ENCODE measurements at regions not wholly inside any gene's neighbourhood (a gene's known extent, or its start where the extent isn't known, plus 50 kb on each side); places are given as distances from the start of the nearest gene placed in this dataset.
A peak's percentile ranks its signal among the peaks of the same experiment; 100 is the strongest.
"Not testable (repeated sequence)": the region's sequence is repeated elsewhere in the genome, so short reads cannot be mapped to it uniquely, and the experiment has no call there.

- DNase-seq (ENCODE audit: low read depth in 3 of 3) = no peak
Observed at GRCh38 chr7:159209429-159209828, 64.8 kb upstream of the VIPR2 start.

DNA sequence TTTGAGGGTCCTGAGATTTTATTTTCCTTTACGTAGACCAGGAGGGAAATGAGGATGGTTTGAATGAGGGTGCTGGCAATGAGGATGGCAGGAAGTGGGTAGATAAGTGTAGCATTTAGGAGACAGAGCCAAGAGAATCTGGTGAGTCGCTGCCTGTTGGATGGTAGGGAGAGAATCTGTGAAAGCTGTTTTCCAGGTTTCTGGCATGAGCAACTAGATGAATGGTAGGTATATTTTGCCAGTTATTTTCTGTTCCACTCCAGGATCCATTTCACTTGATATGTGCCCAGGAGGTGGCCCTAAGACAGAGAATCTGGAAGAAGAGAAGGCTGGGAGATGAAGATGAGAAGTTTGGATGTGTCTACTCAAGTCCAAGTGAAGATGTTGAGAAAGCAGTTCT is 63.3 kb upstream of the VIPR2 start:
- no peak for DNase-seq (ENCODE audit: low read depth in 3 of 3)

DNA sequence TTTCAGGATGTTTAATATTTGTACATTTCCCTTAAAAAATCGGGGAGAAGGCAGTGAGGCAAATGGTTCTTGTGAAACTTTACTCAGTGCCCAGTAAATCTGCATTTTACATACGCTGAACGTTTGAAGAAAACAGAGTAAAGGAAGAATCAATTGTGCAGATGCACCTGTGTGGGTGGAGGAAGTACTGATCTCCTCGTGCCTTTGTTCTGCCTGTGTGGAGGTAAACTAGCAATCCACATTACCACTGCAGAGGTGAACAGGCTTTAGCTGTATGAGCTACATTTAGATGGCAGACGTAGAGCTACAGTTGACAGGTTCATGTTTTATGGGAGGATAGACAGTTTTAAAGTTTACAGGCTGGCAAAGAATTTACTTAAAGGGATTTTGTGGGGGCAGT is 62.7 kb upstream of the VIPR2 start:
- no peak for DNase-seq (ENCODE audit: low read depth in 3 of 3)

DNA sequence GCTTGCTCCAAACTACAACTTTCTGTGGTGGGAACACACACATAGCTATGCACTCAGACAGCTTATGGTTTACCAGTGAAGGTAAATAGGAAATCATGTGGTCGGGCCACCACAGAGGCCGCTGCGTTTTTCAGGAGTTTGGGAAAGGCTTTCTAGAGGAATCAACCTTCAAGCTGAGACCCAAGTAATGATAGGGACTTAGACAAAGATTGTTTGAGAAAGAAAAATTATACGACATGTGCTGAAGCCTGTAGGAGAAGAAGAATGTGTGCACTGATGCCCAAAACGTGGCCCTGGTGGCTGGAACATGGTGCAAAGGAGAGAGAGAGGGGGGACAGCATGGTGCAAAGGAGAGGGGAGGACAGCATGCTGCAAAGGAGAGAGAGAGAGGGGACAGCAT is 61.2 kb upstream of the VIPR2 start:
- no peak for DNase-seq (ENCODE audit: low read depth in 3 of 3)

DNA sequence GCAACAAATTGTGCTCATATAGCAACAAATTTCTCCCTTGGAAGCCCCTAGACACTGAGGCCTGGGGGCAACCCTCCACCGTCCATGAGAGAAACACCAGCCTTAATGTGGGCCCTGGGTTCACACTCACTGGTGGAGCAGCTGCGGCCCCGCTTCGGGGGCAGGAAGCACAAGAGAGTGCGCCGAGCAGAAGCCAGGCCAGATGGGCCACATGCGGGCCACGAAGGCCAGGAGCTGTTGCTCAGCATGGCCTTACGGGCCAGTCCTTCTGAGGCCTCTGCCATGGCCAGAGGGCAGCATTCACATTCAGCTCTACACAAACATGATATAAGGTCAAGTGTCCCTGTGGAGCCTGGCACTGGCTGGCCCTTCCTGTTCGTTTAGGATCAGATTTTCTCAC is 60.0 kb upstream of the VIPR2 start:
- DNase-seq (ENCODE audit: low read depth in 3 of 3) = no peak

DNA sequence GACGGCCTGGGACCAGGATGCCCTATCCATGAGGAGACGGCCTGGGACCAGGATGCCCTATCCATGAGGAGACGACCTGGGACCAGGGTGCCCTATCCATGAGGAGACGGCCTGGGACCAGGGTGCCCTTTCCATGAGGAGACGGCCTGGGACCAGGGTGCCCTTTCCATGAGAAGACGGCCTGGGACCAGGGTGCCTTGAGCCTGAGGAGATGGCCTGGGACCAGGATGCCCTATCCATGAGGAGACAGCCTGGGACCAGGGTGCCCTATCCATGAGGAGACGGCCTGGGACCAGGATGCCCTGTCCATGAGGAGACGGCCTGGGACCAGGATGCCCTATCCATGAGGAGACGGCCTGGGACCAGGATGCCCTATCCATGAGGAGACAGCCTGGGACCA is 58.6 kb upstream of the VIPR2 start:
- DNase-seq (ENCODE audit: low read depth in 3 of 3) = not testable (repeated sequence)

DNA sequence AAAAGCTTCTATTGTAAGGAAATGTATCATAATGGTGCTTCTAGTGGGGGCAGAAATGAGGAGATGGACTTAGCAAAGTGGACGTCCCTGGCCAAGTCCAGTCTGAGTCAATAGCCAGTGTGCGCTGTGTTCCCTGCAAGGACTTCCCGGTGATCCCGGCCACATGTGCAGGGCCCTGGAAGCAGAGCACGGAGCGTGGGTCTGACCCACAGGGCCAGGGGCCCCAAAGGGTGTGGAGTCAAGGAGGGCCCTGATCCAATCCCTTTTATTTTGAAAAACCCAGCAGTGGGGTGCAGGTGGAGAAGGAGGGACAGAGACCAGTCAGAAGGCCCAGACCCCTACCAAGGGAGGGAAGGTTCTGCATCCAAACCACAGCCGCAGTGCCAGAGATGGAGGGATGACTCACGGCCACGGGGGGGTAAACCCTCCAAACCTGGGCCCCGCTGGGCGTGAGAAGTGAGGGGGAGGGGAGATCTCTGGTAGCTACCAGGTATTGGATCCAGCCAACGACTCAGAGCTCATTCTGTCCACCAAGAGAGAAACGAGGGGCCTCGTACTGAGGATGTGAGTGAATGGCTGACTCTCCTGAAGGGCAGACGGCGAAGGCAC is 57.2 kb upstream of the VIPR2 start:
- DNase-seq (ENCODE audit: low read depth in 3 of 3) = no peak

DNA sequence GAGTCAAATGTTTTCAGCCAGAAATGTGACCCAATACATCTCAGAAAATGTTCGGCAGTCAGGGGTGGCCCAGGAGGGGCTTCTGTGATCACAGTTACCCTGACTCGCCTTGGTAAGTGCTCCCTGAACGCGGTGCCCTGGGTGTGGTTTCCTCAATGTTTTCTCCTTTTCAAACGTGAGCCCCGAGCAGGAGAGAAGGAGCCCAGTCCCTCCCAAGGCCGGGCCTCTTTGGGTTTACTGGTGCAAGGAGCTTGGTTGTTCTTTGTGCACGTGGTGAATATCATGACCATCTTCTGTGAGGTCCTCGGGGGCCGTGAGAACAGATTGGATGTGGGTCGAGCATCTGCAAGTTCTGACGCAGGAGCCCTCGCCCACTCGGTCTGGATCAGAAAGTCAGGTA is 55.8 kb upstream of the VIPR2 start:
- DNase-seq (ENCODE audit: low read depth in 3 of 3) = no peak

DNA sequence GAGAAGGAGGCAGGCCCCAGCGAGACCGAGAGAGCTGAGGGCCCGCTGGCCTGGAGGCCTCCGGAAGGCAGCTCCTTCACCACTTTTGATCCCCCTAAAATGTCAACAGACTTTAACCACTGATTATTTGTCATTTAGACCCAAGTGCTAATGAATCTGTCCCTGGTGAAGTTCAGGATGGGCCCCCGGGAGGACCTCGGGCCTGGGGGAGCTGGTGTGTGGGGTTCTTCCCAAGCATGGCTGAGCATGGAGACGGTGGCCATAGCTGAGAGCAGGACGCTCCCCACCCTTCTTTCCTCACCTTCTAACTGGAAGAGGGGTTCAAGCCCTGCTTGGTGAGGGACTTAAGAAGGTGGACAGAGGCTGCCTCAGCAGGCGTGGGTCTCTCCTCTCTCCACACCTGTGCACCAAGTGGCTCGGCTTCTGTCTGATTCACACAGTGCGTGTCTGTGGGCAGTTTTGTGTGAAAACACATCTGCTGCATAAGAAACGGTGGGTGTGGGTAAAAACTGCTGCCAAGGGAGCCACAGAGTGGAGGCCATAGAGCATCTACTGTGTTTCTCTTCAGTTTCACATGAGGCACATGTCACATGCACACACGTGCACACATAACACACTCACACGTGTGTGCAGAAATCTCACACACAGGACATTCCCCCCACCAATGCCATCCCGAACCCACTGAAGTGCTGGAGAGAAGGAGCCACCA is 53.5 kb upstream of the VIPR2 start:
- no peak for DNase-seq (ENCODE audit: low read depth in 3 of 3)

DNA sequence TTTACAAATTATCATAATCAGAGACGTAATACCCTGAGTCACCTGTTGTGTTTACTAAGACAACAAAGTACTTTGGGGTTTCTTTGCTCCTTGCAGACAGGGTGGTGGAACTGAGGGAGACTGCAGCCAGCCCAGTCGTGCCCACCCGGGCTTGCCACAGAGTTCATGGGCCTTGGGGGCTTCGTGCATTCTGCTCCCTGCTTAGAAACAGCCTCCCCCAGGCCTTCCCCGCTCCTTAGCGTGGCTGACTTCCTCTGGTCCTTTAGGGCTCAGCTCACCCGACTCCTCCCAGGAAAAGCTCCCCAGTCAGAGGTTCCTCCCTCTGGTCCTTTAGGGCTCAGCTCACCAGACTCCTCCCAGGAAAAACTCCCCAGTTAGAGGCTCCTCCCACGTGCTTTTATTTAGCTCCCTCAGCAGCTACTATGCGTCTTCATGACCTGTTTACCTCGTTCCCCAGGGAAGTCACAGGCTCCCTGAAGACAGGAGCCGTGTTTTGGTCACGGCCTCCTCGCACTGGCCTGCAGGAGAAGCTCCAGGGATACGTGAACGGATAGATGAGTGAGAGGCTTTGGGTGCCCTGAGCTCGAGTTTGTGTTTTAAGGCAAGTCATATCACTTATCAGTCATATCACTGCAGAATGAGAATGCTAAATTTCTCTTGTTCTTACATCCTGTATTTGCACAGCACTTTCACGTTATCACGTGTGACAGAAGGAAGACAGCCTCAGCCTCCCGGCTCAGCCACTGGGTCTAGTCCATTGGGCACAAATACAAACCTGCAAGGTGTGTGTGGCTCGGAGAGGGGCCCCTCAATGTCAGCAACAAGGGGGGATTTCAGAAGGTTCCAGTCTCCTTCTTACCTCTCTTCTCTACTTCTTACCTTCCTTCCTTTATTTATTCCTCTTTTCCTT is 52.7 kb upstream of the VIPR2 start:
- DNase-seq (ENCODE audit: low read depth in 3 of 3) = peak in 1 of 3 experiments; percentile 9

- no peak for DNase-seq (ENCODE audit: low read depth in 3 of 3)
Observed at GRCh38 chr7:159196584-159196983, 51.9 kb upstream of the VIPR2 start.

DNA sequence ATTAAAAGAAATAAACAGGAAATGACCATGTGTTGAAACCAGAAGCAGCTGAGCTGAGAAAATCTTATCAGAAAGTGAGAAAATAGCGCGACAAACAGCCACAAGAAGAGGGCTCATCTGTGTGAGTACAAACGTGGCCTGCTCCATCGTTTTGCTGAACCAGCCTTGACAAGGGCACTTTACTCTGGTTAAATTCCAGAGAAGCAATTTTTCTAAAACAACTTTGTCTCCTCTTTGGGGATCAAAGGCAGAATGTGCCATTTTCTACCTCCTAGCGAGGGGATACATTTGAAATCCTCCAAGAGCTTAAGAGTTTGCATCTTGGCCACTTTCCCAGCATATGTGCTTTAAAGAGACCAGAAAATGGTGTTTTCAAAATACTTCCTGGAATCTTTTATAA is 51.3 kb upstream of the VIPR2 start:
- DNase-seq (ENCODE audit: low read depth in 3 of 3) = no peak

Data from stimulated activated CD4-positive, alpha-beta T cell treated with anti-CD3 and anti-CD28 coated beads, TNF-alpha, amount 100 ng/mL, for 4 hours (primary cell).